Thoracic aorta (tissue), 2 donors: ENCODE measurements at regions not wholly inside any gene's neighbourhood (a gene's known extent, or its start where the extent isn't known, plus 50 kb on each side); places are given as distances from the start of the nearest gene placed in this dataset.

ENCODE experiments used
- ATAC-seq: fragments of 150-250 bp; one replicate; pipeline ENCODE4 v1.8.0; 2017; ENCODE audit warnings: low read depth; ENCODE audit not compliant: insufficient number of reproducible peaks, low FRiP score
- DNase-seq: peaks from one replicate; pipeline ENCODE4 v3.0.0-alpha.2; 2020; ENCODE audit warnings: low spot score
- H3K27ac ChIP-seq, 2 donors: fragments of 200-600 bp; sonication (generic); 1 replicate in 1 of 2; 2 replicates in 1 of 2; pipeline ENCODE4 v1.5.1; 2016; ENCODE audit warnings: mild to moderate bottlenecking in 2 of 2, moderate library complexity in 2 of 2
- H3K27me3 ChIP-seq: fragments of 200-600 bp; sonication (generic); replicated peaks from 2 replicates; pipeline ENCODE4 v1.6.0; 2016; ENCODE audit warnings: mild to moderate bottlenecking; ENCODE audit not compliant: insufficient read depth
- H3K36me3 ChIP-seq: fragments of 200-600 bp; sonication (generic); one replicate; pipeline ENCODE4 v1.5.1; 2016
- H3K4me1 ChIP-seq, 2 donors: fragments of 200-600 bp; sonication (generic); 1 replicate in 1 of 2; 2 replicates in 1 of 2; pipeline versions ENCODE4 v1.5.1 to v1.6.0; 2016; ENCODE audit warnings: low read depth in 2 of 2, mild to moderate bottlenecking in 1 of 2; ENCODE audit not compliant: control insufficient read depth in 1 of 2
- H3K4me3 ChIP-seq: fragments of 200-600 bp; sonication (generic); 2 replicates; pipeline ENCODE4 v1.5.1; 2016; ENCODE audit warnings: mild to moderate bottlenecking
- H3K9me3 ChIP-seq: fragments of 200-600 bp; sonication (generic); 2 replicates; pipeline ENCODE4 v1.5.1; 2016
- CTCF ChIP-seq: fragments of 200-600 bp; sonication (generic); IDR thresholded peaks from one replicate; pipeline ENCODE4 v1.5.1; 2019; ENCODE audit warnings: antibody characterized with exemption

DNA sequence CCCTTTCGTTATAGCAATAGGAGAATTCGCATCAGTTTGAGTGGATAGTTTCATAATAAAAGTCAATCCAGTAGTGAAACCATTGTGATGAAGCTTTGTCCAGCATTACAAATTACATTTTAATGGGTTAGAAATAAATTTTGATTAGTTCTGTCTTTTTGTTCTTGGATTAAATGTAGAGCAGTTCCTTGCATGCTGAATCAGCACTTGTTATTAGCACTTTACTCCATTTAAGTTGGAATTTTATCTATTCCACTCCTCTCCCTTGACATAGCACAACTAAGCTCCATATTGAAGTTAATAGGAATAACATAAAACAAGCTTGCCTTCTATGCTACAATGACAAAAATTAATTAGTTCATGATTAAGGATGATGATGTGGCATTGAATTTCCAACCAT is 624.1 kb downstream of the CCDC85A start:
- Histone ChIP-seq H3K4me3 (no peak overlapping the region), H3K36me3 (no peaks in the 10 kb centered on the region), H3K9me3 (no peaks in the 10 kb centered on the region), H3K4me1 (no peaks in the 10 kb centered on the region), H3K27me3 (no peaks in the 10 kb centered on the region), H3K27ac (no peak overlapping the region)
- no peak for TF ChIP-seq CTCF
- DNase-seq (no peak), ATAC-seq (no peak)

- Histone ChIP-seq H3K27ac (no peak overlapping the region), H3K36me3 (no peaks in the 10 kb centered on the region), H3K4me1 (no peaks in the 10 kb centered on the region), H3K27me3 (no peaks in the 10 kb centered on the region), H3K9me3 (no peaks in the 10 kb centered on the region), H3K4me3 (no peak overlapping the region)
- DNase-seq (no peak), ATAC-seq (no peak)
- no peak for TF ChIP-seq CTCF
These were observed 627.6 kb downstream of the CCDC85A start for GRCh38 chr2:56811401-56811800.

- Histone ChIP-seq H3K27ac (no peak overlapping the region), H3K9me3 (no peaks in the 10 kb centered on the region), H3K36me3 (no peaks in the 10 kb centered on the region), H3K4me1 (no peaks in the 10 kb centered on the region), H3K27me3 (no peaks in the 10 kb centered on the region), H3K4me3 (no peak overlapping the region)
- no peak for ATAC-seq
- DNase-seq = no peak
- TF ChIP-seq CTCF = no peak
These were observed 628.6 kb downstream of the CCDC85A start for GRCh38 chr2:56812432-56812831.

DNA sequence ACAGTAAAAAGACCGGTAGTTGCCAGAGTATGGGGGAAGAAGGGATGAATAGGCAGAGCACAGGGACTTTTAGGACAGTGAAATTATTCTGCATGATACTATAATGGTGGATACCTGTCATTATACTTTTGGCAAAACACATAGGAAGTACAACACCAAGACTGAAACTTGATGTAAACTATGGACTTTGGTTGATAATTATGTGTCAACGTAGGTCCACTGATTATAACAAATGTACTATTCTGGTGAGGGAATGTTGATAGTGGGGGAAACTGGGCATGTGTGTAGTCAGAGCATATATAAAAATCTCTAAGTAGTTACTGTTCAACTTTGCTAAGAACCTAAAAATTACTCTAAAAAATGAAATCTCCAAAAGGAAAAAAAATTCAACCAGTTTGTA is 629.7 kb downstream of the CCDC85A start:
- Histone ChIP-seq H3K36me3 (no peaks in the 10 kb centered on the region), H3K4me3 (no peak overlapping the region), H3K9me3 (no peaks in the 10 kb centered on the region), H3K27me3 (no peaks in the 10 kb centered on the region), H3K27ac (no peak overlapping the region), H3K4me1 (no peaks in the 10 kb centered on the region)
- DNase-seq = no peak
- ATAC-seq = no peak
- no peak for TF ChIP-seq CTCF

- H3K36me3 ChIP-seq = no peaks in the 10 kb centered on the region
- no peak for ATAC-seq
- H3K27me3 ChIP-seq = no peaks in the 10 kb centered on the region
- no peaks in the 10 kb centered on the region for H3K9me3 ChIP-seq
- no peak overlapping the region for H3K27ac ChIP-seq
- no peak for TF ChIP-seq CTCF
- no peak overlapping the region for H3K4me3 ChIP-seq
- DNase-seq = no peak
- no peaks in the 10 kb centered on the region for H3K4me1 ChIP-seq
These were observed 632.9 kb downstream of the CCDC85A start for GRCh38 chr2:56816666-56817065.
